GM21825 (cell line): ENCODE measurements at regions not wholly inside any gene's neighbourhood (a gene's known extent, or its start where the extent isn't known, plus 50 kb on each side); places are given as distances from the start of the nearest gene placed in this dataset.

Experiments
- ATAC-seq: cut with Tn5 transposase; IDR thresholded peaks from one replicate; pipeline ENCODE4 v1.9.1; 2021; ENCODE audit warnings: mild to moderate bottlenecking, moderate library complexity; ENCODE audit not compliant: unreplicated experiment

- ATAC-seq, result no peak
These were observed 125.3 kb upstream of the STMND1 start for GRCh38 chr6:16976385-16977183.

DNA sequence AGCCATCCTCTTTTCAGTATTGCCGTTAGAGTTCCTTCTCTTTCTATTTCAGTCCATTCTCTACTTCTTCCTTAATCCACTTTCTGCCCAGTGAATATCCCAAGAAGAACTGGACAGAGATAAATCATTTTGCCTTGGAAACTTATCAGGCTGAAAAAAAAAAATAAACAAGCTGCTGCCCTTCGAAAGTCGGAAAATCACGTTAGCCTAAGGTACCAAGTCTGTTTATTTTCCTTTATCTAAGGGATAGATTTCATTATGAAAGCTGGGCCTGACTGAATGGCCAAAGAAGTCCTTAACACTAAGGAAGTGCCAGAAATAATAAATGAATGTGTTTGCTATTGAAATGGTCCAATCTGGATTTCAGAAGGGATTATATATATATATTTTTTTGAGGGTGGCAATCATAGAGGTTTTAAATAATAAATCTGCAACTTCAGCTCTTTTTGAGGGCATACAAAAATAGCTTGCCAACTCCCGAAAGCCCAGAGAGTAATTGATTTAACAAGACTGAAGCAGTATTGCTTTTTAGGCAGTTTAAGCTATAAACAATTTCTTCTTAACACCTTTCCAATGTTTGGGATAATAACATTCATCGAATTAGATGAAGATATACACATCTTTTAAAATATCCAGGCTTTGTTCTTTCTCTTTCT is 127.0 kb upstream of the STMND1 start:
- ATAC-seq, result no peak

GRCh38 chr6:16974387-16974673 is 127.5 kb upstream of the STMND1 start:
- no peak for ATAC-seq

GRCh38 chr6:16973545-16974386 is 128.1 kb upstream of the STMND1 start:
- no peak for ATAC-seq

DNA sequence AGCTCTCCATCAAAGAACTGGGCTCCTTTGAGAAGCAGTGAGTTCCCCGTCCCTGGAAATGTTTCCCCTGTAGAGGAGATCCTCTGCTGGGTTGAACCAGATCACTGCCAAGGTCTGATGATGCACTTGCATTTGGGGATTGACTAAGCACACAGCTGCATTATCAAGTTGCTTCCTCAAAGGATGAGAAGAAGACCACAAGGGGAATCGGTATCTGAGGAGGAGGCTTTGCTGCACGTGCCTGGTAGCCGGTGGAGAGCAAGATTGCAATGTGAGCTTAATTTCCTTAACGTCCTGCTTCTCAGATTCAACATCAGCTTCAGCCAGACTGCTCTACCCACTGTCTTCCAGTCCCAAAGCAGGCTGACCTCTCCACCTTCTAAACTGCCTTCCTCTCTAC is 128.8 kb upstream of the STMND1 start:
- ATAC-seq, result no peak

- no peak for ATAC-seq
These were observed 129.3 kb upstream of the STMND1 start for GRCh38 chr6:16972535-16972934.

- no peak for ATAC-seq
These were observed 131.9 kb upstream of the STMND1 start for GRCh38 chr6:16969699-16970655.

GRCh38 chr6:16968101-16968500 is 133.7 kb upstream of the STMND1 start:
- no peak for ATAC-seq

DNA sequence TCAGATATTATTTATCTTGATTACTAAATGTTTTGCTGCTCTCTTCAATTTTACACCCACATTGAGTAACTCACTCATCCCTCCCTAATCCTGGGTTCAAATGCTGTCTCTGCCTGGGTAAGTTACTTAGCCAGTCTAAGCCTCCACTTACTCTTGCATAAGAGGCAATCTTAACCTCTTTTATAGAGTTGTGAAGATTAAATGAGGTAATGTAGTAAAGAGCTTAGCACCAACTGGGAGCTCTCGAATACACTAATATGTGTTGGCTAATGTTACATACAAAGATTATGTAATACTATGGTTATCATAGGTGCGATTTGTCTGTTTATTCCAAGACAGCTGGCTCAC is 134.4 kb upstream of the STMND1 start:
- ATAC-seq, result no peak

- no peak for ATAC-seq
These were observed 134.9 kb upstream of the STMND1 start for GRCh38 chr6:16966791-16967469.

- no peak for ATAC-seq
These were observed 136.2 kb upstream of the STMND1 start for GRCh38 chr6:16965689-16966088.

GRCh38 chr6:16964553-16965499 is 137.0 kb upstream of the STMND1 start:
- ATAC-seq, result peak; percentile 81

DNA sequence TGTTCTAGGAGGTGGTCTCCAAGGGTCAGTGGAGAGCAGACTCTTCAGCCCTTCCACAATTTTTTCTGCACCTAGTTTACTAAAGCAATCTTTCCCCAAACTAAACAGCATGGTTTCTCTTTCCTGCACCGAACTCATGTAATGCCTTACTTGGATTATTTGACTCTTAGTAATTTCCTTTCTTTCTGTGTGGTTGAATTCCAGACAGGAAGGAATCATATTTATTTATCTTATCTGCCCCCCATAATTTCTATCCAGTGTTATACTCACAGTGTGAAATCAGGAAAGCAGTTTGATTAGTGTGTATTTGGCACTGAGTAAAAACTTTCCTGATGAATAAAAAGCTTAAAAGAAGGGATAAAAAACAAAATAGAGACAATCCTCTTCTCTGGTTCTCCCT is 140.3 kb upstream of the STMND1 start:
- no peak for ATAC-seq

DNA sequence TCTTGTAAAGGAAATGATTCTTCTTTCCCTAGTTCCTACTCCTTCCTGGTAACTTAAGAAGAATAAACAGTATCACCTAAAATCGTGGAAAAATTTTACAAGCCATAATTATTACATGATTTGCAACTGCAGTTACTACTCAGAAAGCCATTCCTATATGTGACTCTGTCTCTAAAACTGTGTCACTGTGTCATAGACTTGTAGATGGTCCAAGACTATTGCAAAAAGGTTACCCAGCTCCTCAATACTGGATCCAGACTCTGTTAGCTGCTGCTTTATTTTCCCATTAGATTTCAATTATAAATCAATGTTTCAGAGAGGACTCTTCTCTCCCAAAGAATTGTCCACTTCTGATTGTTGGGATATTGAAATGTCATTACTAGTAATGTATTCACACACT is 142.1 kb upstream of the STMND1 start:
- ATAC-seq, result no peak

DNA sequence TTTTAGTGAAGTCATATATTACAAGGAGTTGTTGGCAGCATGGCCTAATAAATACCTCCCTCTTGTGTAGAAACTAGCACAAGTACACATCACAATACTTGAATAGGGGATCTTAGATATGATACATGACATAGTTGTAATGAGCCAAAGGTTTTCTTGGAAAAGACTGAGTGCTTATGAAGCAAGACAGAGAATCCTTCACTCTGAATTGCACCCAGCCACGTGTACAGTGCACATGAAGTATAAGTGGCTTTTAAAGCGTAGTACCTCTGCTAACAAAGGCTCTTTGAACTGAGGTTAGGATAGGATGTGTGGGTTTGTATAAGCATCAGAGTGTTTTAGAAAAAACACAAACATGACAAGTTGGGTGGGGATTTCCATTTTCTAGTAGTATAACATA is 145.5 kb upstream of the STMND1 start:
- ATAC-seq, result no peak

DNA sequence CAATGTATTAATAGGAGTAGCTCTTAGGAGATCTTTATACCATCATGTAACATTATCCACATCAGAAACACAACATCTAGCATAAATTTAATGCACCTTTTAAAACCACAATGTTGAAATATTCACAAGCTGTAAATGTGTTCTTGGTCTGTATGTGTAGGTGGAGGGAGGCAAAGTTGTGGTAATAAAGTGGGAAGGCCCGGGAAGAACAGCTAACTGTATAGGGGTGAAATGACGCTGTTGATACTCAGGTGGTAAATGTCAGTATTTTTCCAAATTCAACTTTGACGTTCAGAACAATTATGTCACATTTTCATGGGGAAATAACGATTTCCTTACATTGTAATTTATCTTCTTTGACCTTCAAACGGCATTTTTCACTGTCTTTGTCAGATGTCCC is 146.0 kb upstream of the STMND1 start:
- no peak for ATAC-seq

DNA sequence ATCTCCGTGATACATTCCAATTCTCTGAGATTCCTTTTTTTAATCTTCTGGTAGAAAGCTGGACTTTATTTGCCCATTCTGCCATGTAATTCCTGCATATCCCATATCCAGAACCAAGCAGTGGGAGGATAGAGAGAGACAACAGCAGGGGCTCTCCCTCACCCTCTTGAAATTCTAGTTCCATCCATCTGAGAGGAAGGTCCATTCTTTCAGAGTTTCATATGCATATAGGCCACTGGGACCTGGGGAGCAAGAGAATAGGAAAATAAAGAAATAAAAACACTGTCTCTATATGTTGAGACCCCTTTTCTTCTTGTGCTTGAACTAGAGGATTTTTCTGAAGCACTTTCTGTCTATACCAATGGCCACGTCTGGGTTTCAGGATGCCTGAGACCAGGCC is 147.9 kb upstream of the STMND1 start:
- no peak for ATAC-seq

GRCh38 chr6:16953446-16953845 is 148.4 kb upstream of the STMND1 start:
- no peak for ATAC-seq

DNA sequence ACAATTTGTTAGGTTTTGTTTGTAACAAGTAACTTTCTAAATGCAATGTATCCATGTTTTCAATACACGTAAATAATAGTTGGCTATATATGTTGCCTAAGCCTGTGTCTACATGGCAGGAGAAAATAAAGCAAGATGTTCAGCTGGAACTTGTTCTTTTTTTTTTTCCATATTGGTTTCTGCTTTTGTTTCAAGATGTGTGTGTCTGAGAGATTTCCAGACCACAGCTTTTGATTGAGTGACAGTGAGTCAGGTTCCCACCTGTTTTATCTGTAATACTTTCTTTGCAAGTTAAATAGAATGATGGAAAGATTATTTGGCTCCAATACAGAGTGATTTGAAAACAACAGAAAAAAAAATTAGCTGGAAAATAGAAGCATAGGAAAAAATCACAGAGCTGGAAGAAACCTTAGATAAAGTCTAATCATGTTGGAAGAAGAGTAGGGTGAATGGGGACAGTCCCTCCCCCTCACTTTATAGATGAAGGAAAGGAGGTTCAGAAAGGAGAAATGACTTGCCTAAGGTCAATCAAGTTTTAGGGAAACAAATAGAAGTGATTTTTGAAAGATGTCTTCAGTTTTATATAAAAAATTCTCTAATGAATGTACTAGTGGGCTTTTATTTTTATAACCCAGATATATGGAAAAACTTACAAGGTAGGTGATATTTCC is 150.9 kb upstream of the STMND1 start:
- no peak for ATAC-seq
